Transverse colon (tissue), 4 donors: ENCODE measurements at regions not wholly inside any gene's neighbourhood (a gene's known extent, or its start where the extent isn't known, plus 50 kb on each side); places are given as distances from the start of the nearest gene placed in this dataset.

Experiments used
- DNase-seq: peaks from one replicate; pipeline ENCODE4 v3.0.0-alpha.2; 2019
- H3K27ac ChIP-seq, 4 donors: fragments of 200-600 bp; sonication (generic); 2 replicates each; pipeline ENCODE4 v1.5.1; 2016 to 2018; ENCODE audit warnings: inconsistent platforms in 4 of 4
- H3K27me3 ChIP-seq: fragments of 200-600 bp; sonication (generic); 2 replicates; pipeline ENCODE4 v1.5.1; 2017; ENCODE audit warnings: inconsistent platforms
- H3K36me3 ChIP-seq, 4 donors: fragments of 200-600 bp; sonication (generic); 2 replicates each; pipeline ENCODE4 v1.5.1; 2017 to 2019; ENCODE audit warnings: inconsistent platforms in 4 of 4
- H3K4me1 ChIP-seq, 4 donors: fragments of 200-600 bp; sonication (generic); 2 replicates each; pipeline ENCODE4 v1.5.1; 2017 to 2020; ENCODE audit warnings: inconsistent platforms in 4 of 4
- H3K4me3 ChIP-seq, 4 donors: fragments of 200-600 bp; sonication (generic); 1 replicate in 1 of 4; 2 replicates in 3 of 4; pipeline versions ENCODE4 v1.5.1 to v1.6.1; 2017 to 2019; ENCODE audit warnings: inconsistent platforms in 4 of 4
- H3K9me3 ChIP-seq, 2 donors: fragments of 200-600 bp; sonication (generic); 2 replicates each; pipeline ENCODE4 v1.5.1; 2017 to 2019; ENCODE audit warnings: inconsistent platforms in 2 of 2
- CTCF ChIP-seq, 5 experiments: fragments of 200-600 bp in 3 of 5; fragments of 450-650 bp in 2 of 5; sonication (generic) in 3 of 5; IDR thresholded peaks; 1 replicate in 2 of 5; 2 replicates in 3 of 5; pipeline ENCODE4 v1.5.1; 2016 to 2017; ENCODE audit warnings: antibody characterized with exemption in 5 of 5, inconsistent platforms in 3 of 5, mild to moderate bottlenecking in 2 of 5, moderate library complexity in 1 of 5
- EP300 ChIP-seq: sonication (generic); formaldehyde crosslinking; IDR thresholded peaks from one replicate; pipeline ENCODE4 v1.6.1; 2017; ENCODE audit warnings: antibody characterized with exemption, low read depth
- POLR2A ChIP-seq: fragments of 450-650 bp; IDR thresholded peaks from one replicate; pipeline ENCODE4 v1.6.1; 2016; ENCODE audit warnings: antibody characterized with exemption, mild to moderate bottlenecking, moderate library complexity
- POLR2AphosphoS5 ChIP-seq, 3 donors: sonication (generic); formaldehyde crosslinking; IDR thresholded peaks; one replicate each; pipeline ENCODE4 v1.6.1; 2016; ENCODE audit warnings: antibody characterized with exemption in 3 of 3
- WGBS, 2 donors: methylation state at CpG; one replicate each; pipeline ENCODE4 v1.1.5; 2018; ENCODE audit warnings: low coverage in 1 of 2; 5-methylcytosine and 5-hydroxymethylcytosine counted together
- in situ Hi-C, 4 donors: fragments of 200-750 bp; cut with MboI; loops; one replicate each; pipeline versions ENCODE4 v1.15.0 to v1.15.1; 2017; ENCODE audit warnings: low sequenced_read_pairs in 3 of 4, low pct_ligation_motif_present in 1 of 4, low pct_unique_long_range_greater_than_20kb in 1 of 4
- intact Hi-C: fragments of 100-400 bp; cut with DNase I; formaldehyde crosslinking; loops from one replicate; pipeline ENCODE4 v1.15.1; 2023; ENCODE audit warnings: low total_unique reads

- no peak for TF ChIP-seq CTCF (IDR thresholded peaks at IDR 0.05)
- no peak for TF ChIP-seq POLR2A
- no peak for TF ChIP-seq EP300
- TF ChIP-seq POLR2AphosphoS5 (IDR thresholded peaks at IDR 0.05) = no peak
- H3K4me1 ChIP-seq = no peaks in the 10 kb centered on the region
- no peaks in the 10 kb centered on the region for H3K9me3 ChIP-seq
- H3K27me3 ChIP-seq = peaks cover 6% of the 10 kb centered on the region
- H3K4me3 ChIP-seq = no peak overlapping the region
- H3K36me3 ChIP-seq = no peaks in the 10 kb centered on the region
- 79 to 83% methylated on average over 6 to 14 of the region's 14 CpGs for WGBS, 2 donors
- DNase-seq = no peak
- in situ Hi-C loops = loop anchor here in 1 of 4 donors (25.0 kb wide), 1 partner anchor 109 kb away; no protein-coding TSS in a partner anchor
- intact Hi-C loops = no loop called here
- H3K27ac ChIP-seq = no peak overlapping the region
These were observed 165.8 kb upstream of the SYNDIG1 start for GRCh38 chr20:24303393-24304170.

GRCh38 chr20:24297993-24298392 lies 171.4 kb upstream of the SYNDIG1 start:
- WGBS, 2 donors = 58% methylated on average over 2 of the region's 3 CpGs; no CpG with 5 or more reads in 1 of the 2 donors
- H3K4me3 ChIP-seq = no peak overlapping the region
- no peaks in the 10 kb centered on the region for H3K9me3 ChIP-seq
- no peak for DNase-seq
- TF ChIP-seq POLR2A (no peak), CTCF (IDR thresholded peaks at IDR 0.05) (no peak), EP300 (no peak), POLR2AphosphoS5 (IDR thresholded peaks at IDR 0.05) (no peak)
- intact Hi-C loops (no loop called here), in situ Hi-C loops (no loop called here)
- H3K27me3 ChIP-seq = peaks cover 6% of the 10 kb centered on the region
- H3K36me3 ChIP-seq = no peaks in the 10 kb centered on the region
- H3K27ac ChIP-seq = no peak overlapping the region
- no peaks in the 10 kb centered on the region for H3K4me1 ChIP-seq

GRCh38 chr20:24296477-24297261 lies 172.8 kb upstream of the SYNDIG1 start:
- Histone ChIP-seq H3K36me3 (no peaks in the 10 kb centered on the region), H3K27me3 (no peaks in the 10 kb centered on the region), H3K4me3 (no peak overlapping the region), H3K4me1 (no peaks in the 10 kb centered on the region), H3K9me3 (no peaks in the 10 kb centered on the region), H3K27ac (no peak overlapping the region)
- WGBS, 2 donors = 70 to 79% methylated on average over 3 to 6 of the region's 6 CpGs
- no peak for TF ChIP-seq EP300
- no peak for TF ChIP-seq POLR2A
- TF ChIP-seq POLR2AphosphoS5 (IDR thresholded peaks at IDR 0.05) = no peak
- no peak for TF ChIP-seq CTCF (IDR thresholded peaks at IDR 0.05)
- in situ Hi-C loops (no loop called here), intact Hi-C loops (no loop called here)
- DNase-seq = no peak

- Histone ChIP-seq H3K27ac (no peak overlapping the region), H3K4me3 (no peak overlapping the region), H3K9me3 (no peaks in the 10 kb centered on the region), H3K36me3 (no peaks in the 10 kb centered on the region), H3K4me1 (no peaks in the 10 kb centered on the region), H3K27me3 (no peaks in the 10 kb centered on the region)
- intact Hi-C loops = no loop called here
- in situ Hi-C loops = no loop called here
- DNase-seq = no peak
- TF ChIP-seq CTCF (IDR thresholded peaks at IDR 0.05) (no peak), POLR2AphosphoS5 (IDR thresholded peaks at IDR 0.05) (no peak), POLR2A (no peak), EP300 (no peak)
- WGBS, 2 donors = 94 to 100% methylated on average over 1 to 3 of the region's 3 CpGs
These were observed 178.4 kb upstream of the SYNDIG1 start for GRCh38 chr20:24291014-24291413.
